DND-41 (cell line): ENCODE measurements at regions not wholly inside any gene's neighbourhood (a gene's known extent, or its start where the extent isn't known, plus 50 kb on each side); places are given as distances from the start of the nearest gene placed in this dataset.

Source experiments
- CTCF ChIP-seq: IDR thresholded peaks from 2 replicates; pipeline ENCODE4 v1.5.1; 2012; ENCODE audit warnings: borderline replicate concordance, low read length, moderate library complexity, mild to moderate bottlenecking; ENCODE audit not compliant: poor library complexity, severe bottlenecking; ENCODE audit errors: extremely low read depth
- EZH2 ChIP-seq: IDR thresholded peaks from 3 replicates; pipeline ENCODE4 v1.6.1; 2012; ENCODE audit warnings: borderline replicate concordance, low read depth, mild to moderate bottlenecking, moderate library complexity, low read length, inconsistent platforms; ENCODE audit not compliant: severe bottlenecking

- TF ChIP-seq CTCF (no peak), EZH2 (no peak)
Observed at GRCh38 chr6:163985040-163985439, 570.5 kb downstream of the QKI start.
